ENCODE measurements at regions not wholly inside any gene's neighbourhood (a gene's known extent, or its start where the extent isn't known, plus 50 kb on each side); places are given as distances from the start of the nearest gene placed in this dataset.

GRCh38 chr13:102536196-102536595, 60.6 kb upstream of the TPP2 start:
- TF ChIP-seq POLR2A (IDR thresholded peaks at IDR 0.05; ENCODE audit: low read depth, low read length) = no peak
- TF ChIP-seq POLR2AphosphoS5 (IDR thresholded peaks at IDR 0.05; ENCODE audit: low read depth, low read length) = no peak
- TF ChIP-seq PAX5 (IDR thresholded peaks at IDR 0.05; ENCODE audit: insufficient read depth, low read length, severe bottlenecking) = no peak

All from GM12891 (cell line).